ENCODE measurements at regions not wholly inside any gene's neighbourhood (a gene's known extent, or its start where the extent isn't known, plus 50 kb on each side); places are given as distances from the start of the nearest gene placed in this dataset.

GRCh38 chr5:105230516-105231157 is 1668.0 kb upstream of the NUDT12 start:
- TF ChIP-seq EZH2phosphoT487 (IDR thresholded peaks at IDR 0.05; ENCODE audit: low read depth, severe bottlenecking, unreplicated experiment): no peak
- no peak for TF ChIP-seq CTCF (IDR thresholded peaks at IDR 0.05; ENCODE audit: poor library complexity)
- TF ChIP-seq EZH2 (IDR thresholded peaks at IDR 0.05; ENCODE audit: borderline replicate concordance): no peak
